ENCODE measurements at regions not wholly inside any gene's neighbourhood (a gene's known extent, or its start where the extent isn't known, plus 50 kb on each side); places are given as distances from the start of the nearest gene placed in this dataset.
A peak's percentile ranks its signal among the peaks of the same experiment; 100 is the strongest.

GRCh38 chr20:22381812-22382416 is 202.5 kb downstream of the FOXA2 start:
- ATAC-seq (peak; percentile 52), DNase-seq (no peak)
- H3K27ac ChIP-seq, result peak overlapping the region in 2 of 4 donors; percentile 5 to 43
- H3K27me3 ChIP-seq, result no peaks in the 10 kb centered on the region
- intact Hi-C loops (cut with DNase I), result no loop called here
- H3K36me3 ChIP-seq (replicated peaks in 1 of 2; ENCODE audit: insufficient read depth in 1 of 2, low read depth in 2 of 2), result no peaks in the 10 kb centered on the region
- WGBS, 2 donors, result 44 to 65% methylated on average over 4 of the region's 4 CpGs
- no peak overlapping the region for H3K4me3 ChIP-seq
- no peak for TF ChIP-seq POLR2A (IDR thresholded peaks at IDR 0.05)
- no peak for TF ChIP-seq CTCF (IDR thresholded peaks at IDR 0.05)
- no peaks in the 10 kb centered on the region for H3K4me1 ChIP-seq
- no peaks in the 10 kb centered on the region for H3K9me3 ChIP-seq

- no peak for ATAC-seq
- H3K9me3 ChIP-seq, result no peaks in the 10 kb centered on the region
- no peaks in the 10 kb centered on the region for H3K27me3 ChIP-seq
- no peaks in the 10 kb centered on the region for H3K4me1 ChIP-seq
- TF ChIP-seq POLR2A (IDR thresholded peaks at IDR 0.05) (no peak), CTCF (IDR thresholded peaks at IDR 0.05) (no peak)
- no peak overlapping the region for H3K27ac ChIP-seq
- intact Hi-C loops (cut with DNase I), result no loop called here
- H3K4me3 ChIP-seq, result no peak overlapping the region
- H3K36me3 ChIP-seq (replicated peaks in 1 of 2; ENCODE audit: insufficient read depth in 1 of 2, low read depth in 2 of 2), result no peaks in the 10 kb centered on the region
- DNase-seq, result peak in 2 of 4 donors; percentile 18 to 24
Observed at GRCh38 chr20:22379472-22379871, 204.9 kb downstream of the FOXA2 start.

GRCh38 chr20:22374678-22375590 is 209.4 kb downstream of the FOXA2 start:
- Histone ChIP-seq H3K4me3 (no peak overlapping the region), H3K9me3 (no peaks in the 10 kb centered on the region), H3K4me1 (no peaks in the 10 kb centered on the region), H3K27me3 (no peaks in the 10 kb centered on the region), H3K27ac (no peak overlapping the region), H3K36me3 (replicated peaks in 1 of 2; ENCODE audit: insufficient read depth in 1 of 2, low read depth in 2 of 2) (no peaks in the 10 kb centered on the region)
- WGBS, 2 donors, result 84 to 86% methylated on average over 12 of the region's 12 CpGs
- intact Hi-C loops (cut with DNase I), result no loop called here
- DNase-seq (no peak), ATAC-seq (no peak)
- TF ChIP-seq CTCF (IDR thresholded peaks at IDR 0.05), result no peak
- TF ChIP-seq POLR2A (IDR thresholded peaks at IDR 0.05), result no peak

- H3K27me3 ChIP-seq, result no peaks in the 10 kb centered on the region
- H3K27ac ChIP-seq, result no peak overlapping the region
- H3K4me3 ChIP-seq, result no peak overlapping the region
- ATAC-seq, result no peak
- H3K36me3 ChIP-seq (replicated peaks in 1 of 2; ENCODE audit: insufficient read depth in 1 of 2, low read depth in 2 of 2), result no peaks in the 10 kb centered on the region
- DNase-seq, result no peak
- WGBS, 2 donors, result 70 to 72% methylated on average over 3 of the region's 3 CpGs
- H3K9me3 ChIP-seq, result no peaks in the 10 kb centered on the region
- TF ChIP-seq CTCF (IDR thresholded peaks at IDR 0.05), result no peak
- TF ChIP-seq POLR2A (IDR thresholded peaks at IDR 0.05), result no peak
- no peaks in the 10 kb centered on the region for H3K4me1 ChIP-seq
- intact Hi-C loops (cut with DNase I), result no loop called here
Observed at GRCh38 chr20:22374066-22374465, 210.3 kb downstream of the FOXA2 start.

Data from body of pancreas (tissue), 4 donors.